ENCODE measurements at regions not wholly inside any gene's neighbourhood (a gene's known extent, or its start where the extent isn't known, plus 50 kb on each side); places are given as distances from the start of the nearest gene placed in this dataset.

DNA sequence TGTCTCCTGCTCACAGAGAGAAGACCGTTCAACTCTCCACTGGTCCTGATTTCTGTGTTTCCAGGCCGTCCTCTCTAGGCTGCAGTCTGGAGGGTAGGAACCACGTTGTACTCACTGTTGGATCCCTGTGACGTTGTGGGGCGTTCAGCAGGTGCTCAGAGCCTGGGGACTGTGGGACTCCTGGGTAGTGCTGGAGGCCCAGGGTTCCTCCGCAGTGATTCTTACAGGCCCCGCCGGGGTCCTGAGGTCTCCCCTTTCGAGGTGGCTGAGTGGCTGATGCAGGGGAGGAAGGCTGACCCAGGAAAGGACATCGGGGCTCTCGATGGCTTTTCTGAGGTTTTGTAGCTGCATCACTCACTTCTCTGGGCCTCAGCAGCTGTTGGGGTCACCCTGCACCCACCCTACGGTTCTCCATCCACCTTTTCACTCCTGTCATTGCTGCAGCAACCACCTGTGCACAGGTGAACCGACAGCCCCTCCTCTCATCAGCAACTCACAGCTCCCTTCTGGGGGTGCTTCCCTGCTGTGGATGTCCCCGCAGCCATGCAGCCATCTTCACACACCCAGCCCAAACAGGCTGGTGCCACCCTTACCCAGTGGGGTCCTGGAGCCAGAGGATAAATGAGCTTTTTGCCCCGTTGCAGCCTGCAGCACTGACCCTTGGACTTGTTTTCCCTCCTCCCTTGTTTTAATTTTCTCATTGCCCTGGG lies 169.6 kb upstream of the HDAC4 start:
- DNase-seq (ENCODE audit: low spot score), result no peak

DNA sequence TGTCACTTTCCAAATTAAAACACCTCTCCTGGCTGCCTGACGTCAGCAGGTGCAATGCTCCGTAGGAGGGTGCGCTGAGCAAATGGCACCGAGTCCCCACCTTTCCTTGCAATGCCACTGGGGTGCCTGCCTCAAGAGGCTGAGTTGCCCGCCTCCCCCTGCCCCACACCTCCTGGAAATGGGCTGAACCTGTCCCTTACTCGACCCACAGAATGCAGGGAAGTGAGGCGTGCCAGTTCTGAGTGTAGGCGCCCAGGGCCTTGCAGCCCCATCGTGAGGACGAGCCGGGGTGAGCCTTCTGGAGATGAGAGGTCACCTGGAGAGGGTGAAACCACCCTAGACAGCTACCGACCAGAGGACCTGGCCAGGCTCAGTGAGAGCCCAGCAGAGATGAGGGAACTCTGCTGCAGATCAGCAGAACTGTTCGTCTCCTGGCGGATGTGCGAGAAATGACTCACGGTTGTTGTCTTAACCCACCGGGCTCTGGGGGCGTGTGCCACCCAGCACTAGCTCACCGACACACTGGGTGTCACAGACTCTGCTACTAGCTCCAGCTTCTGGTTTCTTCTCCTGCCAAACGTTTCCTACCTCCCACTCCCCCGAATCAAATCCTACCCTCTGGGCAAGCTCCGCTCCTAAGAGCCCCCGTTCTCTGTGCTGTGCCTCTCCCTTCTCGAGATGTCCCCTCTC lies 168.7 kb upstream of the HDAC4 start:
- no peak for DNase-seq (ENCODE audit: low spot score)

DNA sequence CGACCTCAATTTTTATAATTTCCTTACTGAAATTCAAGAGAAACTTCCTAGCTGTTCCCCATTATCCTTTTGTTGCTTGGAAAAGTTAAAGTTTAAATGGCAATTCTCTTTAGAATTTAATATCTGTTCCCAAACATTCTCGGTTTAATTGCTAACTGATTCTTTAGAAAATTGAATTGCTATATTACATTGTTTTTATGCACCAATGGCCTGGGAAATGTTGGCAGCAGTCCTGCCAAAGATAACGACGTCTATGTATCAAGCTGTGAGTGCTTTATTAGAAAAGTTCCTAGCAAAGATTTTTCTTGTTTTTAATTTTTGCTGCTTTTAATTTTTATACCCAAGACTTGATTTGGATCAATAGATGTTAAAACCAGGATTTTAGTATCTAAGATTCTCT lies 167.8 kb upstream of the HDAC4 start:
- DNase-seq (ENCODE audit: low spot score), result no peak

DNA sequence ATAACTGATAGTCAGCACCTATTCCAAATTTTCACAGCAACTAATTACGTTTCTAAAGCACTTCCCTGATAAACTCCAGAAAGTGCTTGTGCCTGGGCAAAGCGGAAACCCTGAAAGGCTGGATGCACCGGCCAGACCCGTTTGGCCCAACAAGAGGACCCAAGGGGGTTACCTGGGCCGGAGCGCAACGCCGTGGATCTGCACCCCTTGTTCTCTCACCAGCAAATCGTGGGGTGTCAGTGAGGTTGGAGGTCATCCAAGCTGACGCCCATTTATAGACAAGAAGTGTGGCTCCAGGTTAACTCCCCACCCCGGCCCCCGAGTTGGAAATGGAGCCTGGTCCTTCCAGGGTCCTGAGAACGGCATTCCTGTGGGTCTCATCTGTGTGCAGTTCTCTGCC lies 167.0 kb upstream of the HDAC4 start:
- DNase-seq (ENCODE audit: low spot score), result no peak

DNA sequence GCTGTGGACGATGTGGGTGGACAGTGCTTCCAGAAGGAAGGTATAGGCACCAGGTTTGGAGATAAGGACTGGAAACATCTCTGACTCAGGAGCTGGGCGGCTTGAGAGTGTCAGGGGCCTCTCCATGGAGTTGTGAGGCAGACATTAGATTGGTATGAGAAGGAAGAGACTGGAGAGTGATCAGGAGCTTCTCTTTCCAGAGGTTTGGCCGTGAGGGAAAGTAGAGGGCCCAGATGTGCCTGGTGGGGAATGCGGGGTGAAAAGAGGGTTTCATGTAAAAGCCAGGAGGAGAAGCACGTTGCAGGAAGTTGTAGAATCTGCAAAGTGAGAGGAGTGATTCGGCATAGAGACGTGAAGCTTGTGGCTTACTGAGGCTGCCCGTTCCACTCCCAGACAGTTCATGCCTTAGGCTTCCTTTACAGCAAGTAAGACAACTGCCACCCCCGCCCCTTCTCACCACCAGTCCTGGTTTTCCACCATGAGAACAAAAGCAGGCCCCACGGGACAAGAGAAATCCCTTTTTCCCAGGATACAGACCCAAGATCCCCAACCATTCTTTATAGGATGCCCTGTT lies 166.3 kb upstream of the HDAC4 start:
- no peak for DNase-seq (ENCODE audit: low spot score)

DNA sequence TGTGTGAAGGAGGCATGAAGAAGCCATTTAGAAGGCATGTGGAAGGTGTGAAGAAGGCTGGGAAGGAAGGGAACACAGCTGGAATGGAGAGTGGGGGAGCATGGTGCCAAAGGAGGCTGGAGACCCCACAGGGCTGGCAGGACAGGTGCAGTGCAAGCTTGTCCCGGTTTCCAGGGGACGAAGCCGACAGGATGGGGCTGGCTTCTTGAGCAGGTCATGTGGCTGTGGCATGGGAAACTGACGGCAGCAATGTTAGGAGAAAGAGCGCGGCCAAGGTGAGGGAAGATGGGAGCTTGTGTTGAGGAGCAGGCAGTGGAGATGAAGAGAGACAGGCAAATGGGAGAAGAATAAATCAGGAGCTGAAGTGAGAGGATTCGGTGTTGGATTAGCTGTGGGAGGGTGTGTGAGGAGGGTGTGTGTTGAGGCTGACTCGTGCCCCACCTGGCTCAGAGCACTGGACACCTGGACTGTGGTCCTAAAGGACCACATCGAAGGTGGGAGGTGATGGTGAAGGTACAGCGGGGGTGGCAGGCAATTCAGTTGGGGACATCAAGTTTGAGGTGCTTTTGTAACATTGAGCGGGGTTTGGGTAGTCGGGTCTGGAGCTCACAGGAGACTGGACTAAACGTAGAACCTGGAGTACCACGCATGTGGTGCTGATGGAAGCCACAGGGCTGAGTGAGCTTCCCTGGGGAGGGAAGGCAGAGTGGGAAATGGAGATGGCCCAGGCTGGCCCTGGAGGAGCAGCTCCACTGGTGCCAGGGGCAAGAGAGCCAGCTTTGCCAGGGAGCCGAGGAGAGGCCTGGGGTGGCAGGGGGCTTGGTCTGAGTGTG lies 165.6 kb upstream of the HDAC4 start:
- no peak for DNase-seq (ENCODE audit: low spot score)

DNA sequence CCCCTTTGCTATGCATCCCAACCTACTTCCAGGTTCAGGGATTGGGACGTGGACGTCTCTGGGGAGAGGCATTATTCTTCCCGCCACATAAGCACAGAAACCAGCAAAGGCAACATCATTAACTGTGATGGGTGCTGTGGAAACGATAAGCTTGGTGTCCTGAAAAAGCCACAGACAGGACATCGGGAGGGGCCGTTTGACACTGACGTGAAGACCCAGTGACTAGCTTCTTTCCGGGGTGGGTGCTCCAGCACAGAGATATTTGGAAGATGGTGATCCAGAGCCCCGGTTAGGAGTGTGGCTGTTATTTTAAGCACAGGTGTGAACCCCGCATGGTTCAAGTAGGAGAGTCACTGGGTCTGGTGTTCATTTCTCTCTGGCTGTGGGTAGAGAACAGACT lies 163.8 kb upstream of the HDAC4 start:
- no peak for DNase-seq (ENCODE audit: low spot score)

DNA sequence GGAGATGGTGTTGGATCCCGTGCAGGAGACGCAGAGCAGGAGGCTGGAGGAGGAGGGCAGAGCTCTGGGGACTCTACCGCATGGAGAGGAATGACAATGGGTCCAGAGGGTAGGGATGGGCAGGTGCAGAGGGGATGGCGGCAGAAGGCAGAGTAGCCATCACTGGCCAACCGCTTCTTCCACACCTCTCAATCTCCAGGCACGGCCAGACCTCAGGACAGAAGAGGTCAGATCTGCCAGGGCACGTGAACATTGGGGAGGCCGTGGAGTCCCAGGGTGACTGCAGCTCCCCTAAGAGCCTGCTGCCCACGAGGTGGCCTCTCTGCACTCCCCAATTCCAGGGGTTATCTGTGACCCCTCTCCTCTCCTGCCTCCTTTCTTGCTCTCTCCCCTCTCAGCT lies 162.7 kb upstream of the HDAC4 start:
- no peak for DNase-seq (ENCODE audit: low spot score)

DNA sequence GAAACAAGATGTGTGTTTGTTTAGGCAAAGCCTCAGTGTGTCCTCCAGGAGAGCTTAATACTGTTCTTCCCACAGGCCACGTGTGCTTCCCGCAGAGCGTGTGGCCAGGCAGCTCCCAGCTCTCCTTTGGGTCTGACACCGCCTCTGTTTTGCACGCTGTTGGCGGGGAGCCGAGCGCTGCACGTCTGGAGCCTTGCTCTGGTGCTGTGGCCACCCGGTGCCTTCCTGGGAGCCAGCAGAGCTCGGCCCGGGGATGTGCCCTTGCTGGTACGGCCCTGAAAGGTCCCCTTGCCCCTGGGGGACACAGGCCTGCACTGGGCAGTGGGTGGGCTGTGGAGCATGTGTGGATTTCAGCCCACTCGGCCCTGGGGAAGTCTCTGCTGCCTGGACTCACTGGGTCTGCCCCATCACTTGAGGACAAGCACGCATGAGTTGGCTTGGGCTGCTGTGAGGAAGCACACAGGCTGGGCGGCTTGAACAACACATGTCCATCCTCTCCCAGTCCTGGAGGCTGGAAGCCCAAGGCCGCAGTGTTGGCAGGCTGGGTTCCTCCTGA lies 160.7 kb upstream of the HDAC4 start:
- no peak for DNase-seq (ENCODE audit: low spot score)

DNA sequence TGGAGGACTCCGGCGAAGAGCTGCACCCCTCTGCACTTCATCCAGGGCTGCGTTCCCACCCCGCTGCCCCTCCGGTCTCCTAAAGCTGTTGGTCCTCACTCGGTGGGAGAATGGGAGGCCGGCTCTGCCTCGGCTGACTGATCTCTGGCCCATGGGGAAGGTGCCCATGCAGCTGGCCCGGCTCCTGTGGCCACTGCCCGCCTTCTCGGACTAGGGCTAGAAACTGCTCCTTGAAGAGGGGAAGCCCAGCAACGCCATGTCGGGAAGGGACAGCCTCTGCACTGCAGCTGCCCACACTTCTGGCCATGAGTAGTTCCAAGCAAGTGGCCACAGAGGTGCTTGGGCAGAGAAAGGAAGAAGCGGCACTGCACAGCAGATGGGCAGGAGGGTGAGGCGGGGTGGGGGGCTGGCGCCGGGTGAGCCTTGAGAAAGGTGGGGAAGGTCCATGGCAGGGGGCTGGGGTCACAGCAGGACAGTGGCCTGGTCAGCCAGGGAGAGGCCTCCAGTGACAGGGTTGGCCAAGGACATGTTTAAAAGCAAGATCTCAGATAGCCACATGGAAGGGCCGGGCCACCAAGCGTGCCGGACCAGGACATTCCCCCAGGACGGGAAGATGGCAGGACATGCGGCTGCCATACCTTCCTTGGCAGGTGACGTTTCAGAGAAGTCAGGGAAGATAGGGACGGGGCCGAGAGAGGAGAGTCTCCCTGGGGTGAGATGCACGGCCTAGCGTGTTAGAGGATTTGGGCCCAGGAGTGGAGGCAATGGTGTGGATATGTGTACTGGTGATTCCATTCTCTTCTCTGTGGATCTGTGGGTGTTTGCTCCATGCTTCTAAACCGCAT lies 158.8 kb upstream of the HDAC4 start:
- no peak for DNase-seq (ENCODE audit: low spot score)

DNA sequence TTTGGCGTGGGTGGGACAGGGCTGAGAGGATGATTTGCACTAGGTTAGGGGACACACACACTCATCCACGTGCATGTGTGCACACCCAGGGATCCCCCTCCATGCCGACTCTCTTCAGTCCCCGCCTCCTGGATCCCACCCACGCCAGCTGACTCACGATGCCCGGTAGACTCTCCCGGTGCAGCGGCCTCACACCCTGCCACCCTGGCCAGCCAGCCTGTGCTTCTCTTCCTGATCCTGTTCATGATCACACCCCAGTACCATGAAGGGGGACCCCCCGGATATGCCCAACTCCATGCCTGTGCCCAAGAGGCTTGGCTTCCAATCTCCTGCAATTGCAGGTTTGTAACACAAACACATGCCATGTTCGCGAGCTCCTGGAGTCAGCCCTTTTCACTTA lies 157.8 kb upstream of the HDAC4 start:
- no peak for DNase-seq (ENCODE audit: low spot score)

DNA sequence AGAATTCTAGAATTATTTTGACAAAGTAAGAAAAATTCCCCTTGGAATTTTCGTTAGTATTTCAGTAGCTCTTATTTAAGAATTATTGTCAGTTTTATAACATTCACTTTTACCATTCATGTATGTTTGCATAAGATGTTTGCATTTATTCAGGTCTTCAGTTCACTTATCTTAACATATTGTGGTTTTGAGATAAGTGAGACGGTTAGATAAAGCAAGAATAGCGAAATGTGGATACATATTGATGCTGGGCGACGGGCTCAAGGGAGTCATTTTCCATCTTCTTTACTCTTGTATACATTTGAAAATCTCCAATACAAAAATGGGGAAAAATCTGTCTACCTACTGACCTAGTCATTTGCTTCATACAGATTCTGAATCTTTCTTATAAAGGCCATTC lies 156.7 kb upstream of the HDAC4 start:
- DNase-seq (ENCODE audit: low spot score), result no peak

DNA sequence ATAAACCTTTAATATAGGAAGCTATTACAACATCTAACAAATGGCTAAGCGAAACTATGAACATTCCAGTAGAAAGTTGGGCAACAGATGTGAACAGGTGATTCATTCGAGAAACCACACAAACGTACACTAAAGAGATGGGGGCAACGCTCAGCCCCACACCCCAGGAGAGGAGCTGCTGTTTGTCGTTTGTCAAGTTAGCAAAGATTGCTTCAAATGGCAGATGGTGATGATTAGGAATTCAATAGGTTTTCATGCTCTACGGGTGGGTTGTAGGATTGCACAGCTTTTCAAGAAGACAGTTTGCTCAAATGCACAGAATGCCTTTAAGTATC lies 154.7 kb upstream of the HDAC4 start:
- no peak for DNase-seq (ENCODE audit: low spot score)

DNA sequence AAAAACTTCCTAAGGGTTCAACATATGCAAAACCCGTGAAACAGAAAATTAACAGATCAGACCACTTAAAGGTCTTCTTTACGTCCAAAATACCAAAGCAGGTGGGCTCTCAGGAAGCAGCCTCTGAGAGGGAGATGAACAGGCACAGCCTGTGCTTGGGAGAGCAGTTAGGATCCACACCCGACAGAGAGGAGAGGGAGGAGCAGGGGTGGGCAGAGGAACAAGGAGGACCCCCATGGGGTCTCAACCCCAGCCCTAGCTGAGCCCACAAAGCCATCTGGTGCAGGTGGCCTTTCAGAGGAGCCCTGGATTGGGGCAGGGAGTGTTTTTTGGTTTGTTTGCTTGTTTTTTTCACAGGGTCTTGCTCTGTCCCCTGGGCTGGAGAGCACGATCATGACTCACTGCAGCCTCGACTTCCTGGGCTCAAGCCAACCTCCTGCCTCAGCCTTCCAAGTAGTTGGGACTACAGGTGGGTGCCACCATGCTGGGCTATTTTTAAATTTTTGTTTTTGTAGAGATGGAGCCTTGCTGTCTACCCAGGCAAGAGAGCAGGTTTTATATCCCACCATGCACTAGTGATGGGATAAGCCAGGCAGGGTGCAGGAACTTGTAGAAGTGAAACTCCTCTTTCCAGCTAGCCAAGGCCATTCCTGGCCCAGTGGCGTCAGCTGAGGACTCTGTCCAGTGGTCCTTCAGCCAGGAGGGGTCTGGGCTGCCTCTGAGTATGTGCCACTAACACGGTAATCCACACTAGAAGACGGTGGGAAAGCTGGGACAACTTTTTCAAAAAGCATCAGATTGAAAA lies 154.1 kb upstream of the HDAC4 start:
- DNase-seq (ENCODE audit: low spot score), result no peak

DNA sequence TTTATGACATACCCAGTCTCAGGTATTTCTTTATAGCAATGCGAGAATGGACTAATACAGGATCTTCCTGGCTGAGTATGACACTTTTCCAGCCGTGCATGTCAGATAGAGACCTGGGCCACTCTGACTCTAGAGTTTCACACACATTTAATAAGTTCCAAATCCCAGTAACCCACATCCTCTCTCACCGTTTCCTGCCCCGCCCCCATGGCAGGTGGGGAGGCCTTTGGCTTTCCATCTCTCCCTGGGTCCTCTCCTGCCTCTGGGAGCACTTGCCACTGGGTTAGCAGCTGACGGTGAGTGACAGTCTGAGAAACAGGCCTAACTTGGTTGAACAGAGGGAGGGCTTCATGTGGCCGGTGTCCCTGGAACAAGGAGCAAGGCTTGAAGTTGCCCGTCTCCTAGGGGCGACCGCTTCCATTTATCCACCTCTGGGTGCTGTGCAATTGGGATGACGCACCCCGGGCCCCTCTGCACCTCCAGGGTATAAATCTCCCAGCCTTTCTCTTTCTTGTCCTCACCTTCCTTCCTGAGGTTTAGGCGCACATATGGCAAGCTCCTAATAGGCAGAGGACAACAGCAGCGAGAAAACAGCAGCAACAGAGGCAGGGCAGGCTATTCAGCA lies 152.7 kb upstream of the HDAC4 start:
- no peak for DNase-seq (ENCODE audit: low spot score)

DNA sequence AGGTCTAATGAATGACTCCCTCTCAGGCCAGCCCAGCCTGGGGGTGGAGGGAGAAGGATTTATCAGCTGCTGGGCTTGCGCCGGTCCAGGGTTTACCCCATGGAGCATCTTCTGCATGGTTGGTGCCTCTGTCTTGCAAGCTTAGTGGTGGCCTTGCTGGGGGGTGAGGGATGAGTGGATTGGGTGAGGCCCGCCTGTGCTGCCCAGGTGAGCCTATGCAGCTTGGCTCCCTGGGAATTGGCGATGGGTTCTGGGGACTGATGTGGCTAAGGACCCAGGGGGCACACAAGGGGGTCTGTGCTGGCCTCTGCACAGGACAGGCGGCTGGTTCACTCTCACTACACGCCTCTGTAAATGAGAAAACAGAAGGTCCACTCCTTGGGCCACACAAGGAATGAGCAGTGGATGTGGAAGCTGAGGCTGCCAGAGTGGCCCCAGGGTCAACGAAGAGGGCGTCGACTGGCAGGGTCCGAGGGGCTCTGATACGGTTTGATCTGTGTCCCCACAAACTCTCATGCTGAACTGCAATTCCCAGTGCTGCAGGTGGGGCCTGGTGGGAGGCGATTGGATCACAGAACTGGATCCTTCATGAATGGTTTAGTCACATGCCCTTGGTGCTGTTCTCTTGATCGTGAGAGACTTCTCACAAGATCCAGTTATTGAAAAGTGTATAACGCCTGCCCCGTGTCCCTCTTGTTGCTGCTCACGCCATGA lies 151.6 kb upstream of the HDAC4 start:
- no peak for DNase-seq (ENCODE audit: low spot score)

DNA sequence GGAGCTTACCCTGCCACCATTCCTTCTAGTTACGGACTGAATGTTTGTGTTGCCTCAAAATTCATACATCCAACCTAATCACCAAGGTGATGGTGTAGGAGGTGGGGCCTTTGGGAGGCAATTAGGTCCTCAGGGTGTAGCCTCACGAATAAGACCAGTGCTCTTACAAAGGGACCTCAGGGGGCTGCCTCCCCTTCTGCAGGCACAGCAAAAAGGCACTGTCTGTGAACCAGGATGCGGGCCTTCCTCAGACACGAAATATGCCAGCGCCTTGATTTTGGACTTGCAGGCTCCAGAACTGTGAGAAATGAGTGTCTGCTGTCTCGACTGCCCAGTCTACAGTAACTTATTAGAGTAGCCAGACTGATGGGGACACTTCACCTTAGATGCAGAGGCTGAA lies 150.4 kb upstream of the HDAC4 start:
- no peak for DNase-seq (ENCODE audit: low spot score)

DNA sequence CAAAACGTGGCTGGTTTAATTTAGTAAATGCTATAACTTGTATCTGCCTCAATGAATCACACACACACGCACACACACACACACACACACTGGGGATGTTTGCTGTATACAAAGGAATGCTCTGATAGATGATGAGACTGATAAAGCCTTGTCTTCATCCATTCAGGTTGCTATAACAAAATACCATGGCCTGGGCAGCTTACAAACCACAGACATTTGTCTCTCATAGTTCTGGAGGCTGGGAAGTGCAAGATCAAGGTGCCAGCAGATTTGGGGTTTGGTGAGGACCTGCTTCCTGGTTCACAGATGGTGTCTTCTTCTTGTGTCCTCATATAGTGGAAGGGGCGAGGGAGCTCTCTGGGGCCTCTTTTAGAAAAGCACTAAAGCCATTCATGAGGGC lies 149.5 kb upstream of the HDAC4 start:
- no peak for DNase-seq (ENCODE audit: low spot score)

DNA sequence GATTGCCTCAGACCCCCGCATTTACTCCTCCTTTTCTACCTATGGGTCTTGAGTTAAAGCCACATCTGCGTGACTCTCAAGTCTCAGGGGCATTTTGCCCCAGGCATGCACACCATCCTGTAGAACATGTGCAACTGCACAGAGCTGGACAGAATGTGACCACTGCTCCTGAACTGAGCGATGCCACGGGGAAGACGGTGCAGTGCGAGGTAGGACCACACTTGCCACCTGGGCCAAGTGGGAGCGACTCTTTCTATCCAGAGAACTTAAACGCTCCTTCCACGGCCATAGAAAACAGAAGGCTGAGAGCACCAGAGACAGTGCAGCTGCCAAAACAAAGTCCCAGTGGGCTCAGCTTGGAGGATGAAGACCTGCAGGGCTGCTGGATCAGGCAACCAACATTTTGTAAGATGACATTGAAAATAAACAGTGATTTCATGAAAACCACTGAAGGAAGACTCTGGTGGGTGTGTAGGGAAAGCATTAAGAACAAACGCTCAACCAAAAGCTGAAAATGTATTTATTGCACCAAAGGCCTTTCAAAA lies 149.0 kb upstream of the HDAC4 start:
- no peak for DNase-seq (ENCODE audit: low spot score)

Measured in SW480 (cell line).